ENCODE measurements at regions not wholly inside any gene's neighbourhood (a gene's known extent, or its start where the extent isn't known, plus 50 kb on each side); places are given as distances from the start of the nearest gene placed in this dataset.

GRCh38 chr3:9301091-9301490, 51.6 kb upstream of the SRGAP3 start:
- DNase-seq (ENCODE audit: low read depth) = no peak

- DNase-seq (ENCODE audit: low read depth) = no peak
Measured at GRCh38 chr3:9301798-9302197, 52.4 kb upstream of the SRGAP3 start.

- peak; percentile 48 for DNase-seq (ENCODE audit: low read depth)
Measured at GRCh38 chr3:9302425-9303181, 53.2 kb upstream of the SRGAP3 start.

GRCh38 chr3:9308298-9308990, 54.4 kb upstream of the THUMPD3 start:
- no peak for DNase-seq (ENCODE audit: low read depth)

- no peak for DNase-seq (ENCODE audit: low read depth)
Measured at GRCh38 chr3:9310043-9310442, 52.8 kb upstream of the THUMPD3 start.

GRCh38 chr3:9311228-9311627, 51.6 kb upstream of the THUMPD3 start:
- DNase-seq (ENCODE audit: low read depth) = no peak

Data from T-helper 22 cell (primary cell).